Gastroesophageal sphincter (tissue), 4 donors: ENCODE measurements at regions not wholly inside any gene's neighbourhood (a gene's known extent, or its start where the extent isn't known, plus 50 kb on each side); places are given as distances from the start of the nearest gene placed in this dataset.

Experiments used
- ATAC-seq: fragments of 150-250 bp; one replicate; pipeline ENCODE4 v1.9.1; 2016; ENCODE audit warnings: mild to moderate bottlenecking, moderate library complexity
- H3K27ac ChIP-seq, 4 donors: fragments of 200-600 bp; sonication (generic) in 3 of 4; 1 replicate in 3 of 4; 2 replicates in 1 of 4; pipeline ENCODE4 v1.5.1; 2016 to 2019
- H3K27me3 ChIP-seq: fragments of 200-600 bp; sonication (generic); one replicate; pipeline ENCODE4 v1.5.1; 2019
- H3K36me3 ChIP-seq, 2 donors: fragments of 200-600 bp; sonication (generic); one replicate each; pipeline ENCODE4 v1.5.1; 2019; ENCODE audit warnings: control low read depth in 1 of 2
- H3K4me1 ChIP-seq, 3 donors: fragments of 200-600 bp; sonication (generic); 1 replicate in 2 of 3; 2 replicates in 1 of 3; pipeline ENCODE4 v1.5.1; 2016 to 2019; ENCODE audit warnings: control low read depth in 2 of 3
- H3K4me3 ChIP-seq, 2 donors: fragments of 200-600 bp; sonication (generic); one replicate each; pipeline ENCODE4 v1.5.1; 2019; ENCODE audit warnings: mild to moderate bottlenecking in 1 of 2, moderate library complexity in 1 of 2
- H3K9me3 ChIP-seq, 3 donors: fragments of 200-600 bp; sonication (generic); one replicate each; pipeline ENCODE4 v1.5.1; 2017 to 2019; ENCODE audit warnings: control low read depth in 2 of 3
- EP300 ChIP-seq: sonication (generic); formaldehyde crosslinking; IDR thresholded peaks from one replicate; pipeline ENCODE4 v1.6.1; 2017; ENCODE audit warnings: antibody characterized with exemption, mild to moderate bottlenecking
- POLR2A ChIP-seq, 2 donors: fragments of 450-650 bp; IDR thresholded peaks; one replicate each; pipeline ENCODE4 v1.6.1; 2017; ENCODE audit warnings: antibody characterized with exemption in 2 of 2, mild to moderate bottlenecking in 2 of 2, moderate library complexity in 1 of 2
- POLR2AphosphoS5 ChIP-seq: sonication (generic); formaldehyde crosslinking; IDR thresholded peaks from one replicate; pipeline ENCODE4 v1.6.1; 2017; ENCODE audit warnings: antibody characterized with exemption
- WGBS, 2 donors: methylation state at CpG; one replicate each; pipeline ENCODE4 v1.1.5; 2018; ENCODE audit warnings: low coverage in 1 of 2; 5-methylcytosine and 5-hydroxymethylcytosine counted together
- TF ChIP-seq, protein P1 (sequence below), 4 experiments: fragments of 200-600 bp in 2 of 4; fragments of 450-650 bp in 2 of 4; sonication (generic) in 1 of 4; IDR thresholded peaks; one replicate each; pipeline ENCODE4 v1.5.1; 2017 to 2019; ENCODE audit warnings: antibody characterized with exemption in 4 of 4, mild to moderate bottlenecking in 2 of 4, moderate library complexity in 2 of 4

DNA sequence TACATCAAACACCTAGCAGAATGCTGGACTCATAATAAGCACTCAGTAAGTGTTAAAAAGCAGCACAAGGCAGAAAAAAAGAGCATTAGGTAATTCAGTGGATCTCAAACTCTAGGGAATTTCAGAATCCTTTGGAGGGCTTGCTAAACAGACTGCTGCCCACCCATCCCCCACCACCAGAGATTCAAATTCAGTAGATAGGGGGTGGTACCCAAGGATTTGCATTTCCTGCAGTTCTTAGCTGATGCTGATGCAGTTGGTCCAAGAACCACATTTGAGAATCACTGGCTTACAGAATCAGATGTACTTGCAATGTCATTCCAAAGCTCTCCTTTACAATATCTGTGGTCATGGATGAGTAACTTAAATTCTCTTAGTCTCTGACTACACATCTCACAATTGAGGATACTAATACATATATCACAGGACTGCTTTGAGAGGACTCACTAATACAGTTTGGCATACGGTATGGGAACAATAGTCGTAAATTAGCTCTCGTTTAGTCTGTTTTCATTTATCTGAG is 664.5 kb downstream of the KCNA4 start:
- Histone ChIP-seq H3K4me1 (no peaks in the 10 kb centered on the region), H3K27me3 (no peaks in the 10 kb centered on the region), H3K27ac (no peak overlapping the region), H3K36me3 (no peaks in the 10 kb centered on the region), H3K9me3 (no peaks in the 10 kb centered on the region), H3K4me3 (no peak overlapping the region)
- no peak for ATAC-seq
- TF ChIP-seq, protein P1, sequence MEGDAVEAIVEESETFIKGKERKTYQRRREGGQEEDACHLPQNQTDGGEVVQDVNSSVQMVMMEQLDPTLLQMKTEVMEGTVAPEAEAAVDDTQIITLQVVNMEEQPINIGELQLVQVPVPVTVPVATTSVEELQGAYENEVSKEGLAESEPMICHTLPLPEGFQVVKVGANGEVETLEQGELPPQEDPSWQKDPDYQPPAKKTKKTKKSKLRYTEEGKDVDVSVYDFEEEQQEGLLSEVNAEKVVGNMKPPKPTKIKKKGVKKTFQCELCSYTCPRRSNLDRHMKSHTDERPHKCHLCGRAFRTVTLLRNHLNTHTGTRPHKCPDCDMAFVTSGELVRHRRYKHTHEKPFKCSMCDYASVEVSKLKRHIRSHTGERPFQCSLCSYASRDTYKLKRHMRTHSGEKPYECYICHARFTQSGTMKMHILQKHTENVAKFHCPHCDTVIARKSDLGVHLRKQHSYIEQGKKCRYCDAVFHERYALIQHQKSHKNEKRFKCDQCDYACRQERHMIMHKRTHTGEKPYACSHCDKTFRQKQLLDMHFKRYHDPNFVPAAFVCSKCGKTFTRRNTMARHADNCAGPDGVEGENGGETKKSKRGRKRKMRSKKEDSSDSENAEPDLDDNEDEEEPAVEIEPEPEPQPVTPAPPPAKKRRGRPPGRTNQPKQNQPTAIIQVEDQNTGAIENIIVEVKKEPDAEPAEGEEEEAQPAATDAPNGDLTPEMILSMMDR (IDR thresholded peaks at IDR 0.05) = no peak
- TF ChIP-seq POLR2A (IDR thresholded peaks at IDR 0.05) = no peak
- TF ChIP-seq EP300 = no peak
- TF ChIP-seq POLR2AphosphoS5 = no peak
- 78 to 86% methylated on average over 3 of the region's 3 CpGs for WGBS, 2 donors

DNA sequence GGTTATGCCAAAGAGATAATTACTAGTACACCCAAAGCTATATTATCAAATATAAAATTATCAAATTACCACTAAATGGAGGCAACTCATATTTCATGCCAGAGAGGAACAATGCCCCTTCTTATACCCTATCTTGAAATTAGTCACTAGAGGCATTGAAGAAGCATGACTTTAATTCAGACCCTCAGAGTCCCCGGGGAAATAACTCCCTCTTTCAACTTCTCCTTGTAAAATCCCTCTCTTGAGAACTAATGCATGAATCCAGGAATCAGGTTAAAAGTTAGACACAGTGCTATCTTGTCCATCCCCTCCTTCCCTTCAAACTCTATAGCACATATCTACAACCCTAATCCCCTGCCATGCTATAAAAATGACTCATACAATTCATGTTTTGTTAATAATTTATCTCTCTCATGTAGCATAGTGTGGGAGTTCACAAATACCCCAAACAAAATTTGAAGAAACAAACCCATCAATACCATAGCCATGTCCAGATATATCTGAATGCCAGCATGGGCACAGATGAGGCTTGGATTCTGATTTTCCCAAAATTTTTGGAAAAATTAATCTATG is 665.4 kb downstream of the KCNA4 start:
- Histone ChIP-seq H3K36me3 (no peaks in the 10 kb centered on the region), H3K9me3 (no peaks in the 10 kb centered on the region), H3K27me3 (no peaks in the 10 kb centered on the region), H3K27ac (no peak overlapping the region), H3K4me3 (no peak overlapping the region), H3K4me1 (no peaks in the 10 kb centered on the region)
- 67 to 68% methylated on average over 1 of the region's 1 CpG for WGBS, 2 donors
- ATAC-seq = no peak
- TF ChIP-seq EP300 = no peak
- TF ChIP-seq POLR2AphosphoS5 = no peak
- TF ChIP-seq POLR2A (IDR thresholded peaks at IDR 0.05) = no peak
- TF ChIP-seq, protein P1 (IDR thresholded peaks at IDR 0.05) = no peak

DNA sequence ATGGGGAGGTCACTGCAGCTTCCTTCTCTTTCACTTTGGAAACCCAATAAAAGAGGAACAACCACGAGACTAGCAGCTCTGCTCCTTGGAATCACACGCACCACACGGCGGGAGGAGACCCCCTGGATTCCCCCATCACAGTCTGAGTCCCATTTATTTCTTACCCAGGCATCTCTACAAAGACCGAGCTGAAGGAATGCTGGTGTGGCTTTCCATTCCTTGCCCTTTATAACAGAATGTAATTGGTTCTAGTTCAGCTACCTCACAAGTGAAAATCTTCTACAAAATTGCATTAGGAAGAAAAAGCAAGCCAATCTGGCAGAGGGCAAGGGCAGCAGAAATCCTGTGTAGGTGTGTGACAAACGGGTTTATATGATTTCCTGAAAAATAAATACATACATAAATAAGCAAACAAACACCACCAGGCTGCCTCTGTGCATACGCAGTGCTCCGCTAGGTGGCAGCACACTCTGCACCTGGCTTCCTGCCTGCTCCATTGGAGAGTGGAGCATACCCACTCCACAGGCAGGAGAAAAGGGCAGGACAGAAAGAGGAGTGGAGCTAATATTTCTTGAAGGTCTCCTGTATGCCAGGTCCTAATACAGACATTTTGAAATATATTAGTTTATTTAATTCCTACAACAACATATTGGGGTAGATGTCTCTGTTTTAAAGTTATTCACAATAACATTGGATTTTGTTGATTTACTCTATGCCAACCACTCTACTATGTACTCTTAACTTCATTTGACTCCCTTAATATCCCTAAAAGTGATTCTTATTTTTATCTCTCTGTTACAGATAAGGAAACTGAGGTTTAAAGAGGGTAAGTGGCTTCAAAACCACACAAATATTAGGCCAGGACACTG is 673.1 kb downstream of the KCNA4 start:
- Histone ChIP-seq H3K36me3 (no peaks in the 10 kb centered on the region), H3K4me3 (no peak overlapping the region), H3K27ac (no peak overlapping the region), H3K27me3 (peaks cover 12% of the 10 kb centered on the region), H3K9me3 (no peaks in the 10 kb centered on the region), H3K4me1 (no peaks in the 10 kb centered on the region)
- no peak for TF ChIP-seq EP300
- TF ChIP-seq, protein P1 (IDR thresholded peaks at IDR 0.05) = peak in 2 of 4 experiments; percentile 32 to 58
- 16 to 28% methylated on average over 6 to 8 of the region's 8 CpGs for WGBS, 2 donors
- ATAC-seq = no peak

DNA sequence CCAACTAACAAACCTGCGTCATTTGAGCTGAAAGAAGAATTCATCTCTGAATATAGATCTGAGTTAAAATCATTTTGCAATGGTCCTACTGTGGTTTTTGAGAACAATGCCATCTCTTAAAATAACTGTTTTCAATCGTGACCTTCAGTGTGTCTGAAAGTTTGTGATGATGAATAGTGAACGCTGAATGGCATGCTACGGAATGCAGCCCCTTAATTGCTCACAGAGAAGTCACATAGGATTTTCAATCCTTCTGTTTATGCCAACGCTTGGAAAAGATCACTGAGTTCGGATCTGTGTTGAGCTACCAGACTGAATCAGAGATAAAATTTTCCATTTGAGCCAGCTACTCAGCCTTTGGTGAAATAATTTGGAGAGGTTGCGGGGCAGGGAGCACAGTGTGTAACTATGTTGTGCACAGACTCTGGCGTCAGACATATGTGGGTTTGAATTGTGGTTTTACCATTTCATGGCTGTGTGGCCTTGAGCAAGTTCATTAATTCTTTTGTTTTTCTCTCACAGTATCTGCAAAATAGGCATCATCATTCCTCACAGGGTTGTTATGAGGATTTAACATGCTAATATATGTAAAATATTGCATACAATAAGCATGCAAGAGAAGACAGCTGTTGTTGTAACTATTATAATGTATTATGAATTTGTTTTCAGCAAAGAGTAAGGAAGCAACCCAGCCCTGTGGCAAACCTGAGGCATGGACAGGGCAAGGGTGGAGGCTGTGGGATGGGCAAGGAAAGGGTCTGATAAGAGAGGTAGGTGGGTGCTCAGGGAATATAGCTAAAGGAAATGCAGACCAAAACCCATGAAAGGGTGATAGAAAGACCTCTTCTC is 679.9 kb downstream of the KCNA4 start:
- no peak for ATAC-seq
- Histone ChIP-seq H3K36me3 (no peaks in the 10 kb centered on the region), H3K9me3 (no peaks in the 10 kb centered on the region), H3K4me3 (no peak overlapping the region), H3K4me1 (no peaks in the 10 kb centered on the region), H3K27ac (no peak overlapping the region), H3K27me3 (peaks cover 7% of the 10 kb centered on the region)
- no peak for TF ChIP-seq POLR2A (IDR thresholded peaks at IDR 0.05)
- TF ChIP-seq, protein P1 (IDR thresholded peaks at IDR 0.05) = no peak
- TF ChIP-seq EP300 = no peak
- no peak for TF ChIP-seq POLR2AphosphoS5
- WGBS, 2 donors = 30 to 48% methylated on average over 8 of the region's 8 CpGs
